GM04504 (cell line): ENCODE measurements at regions not wholly inside any gene's neighbourhood (a gene's known extent, or its start where the extent isn't known, plus 50 kb on each side); places are given as distances from the start of the nearest gene placed in this dataset.
"Not testable (repeated sequence)": the region's sequence is repeated elsewhere in the genome, so short reads cannot be mapped to it uniquely, and the experiment has no call there.

ENCODE experiments used
- DNase-seq: peaks from one replicate; pipeline ENCODE4 v3.0.0-alpha.2; 2012; ENCODE audit warnings: low read depth

GRCh38 chr9:120338340-120338739 lies 241.6 kb downstream of the CDK5RAP2 start:
- DNase-seq = no peak

DNA sequence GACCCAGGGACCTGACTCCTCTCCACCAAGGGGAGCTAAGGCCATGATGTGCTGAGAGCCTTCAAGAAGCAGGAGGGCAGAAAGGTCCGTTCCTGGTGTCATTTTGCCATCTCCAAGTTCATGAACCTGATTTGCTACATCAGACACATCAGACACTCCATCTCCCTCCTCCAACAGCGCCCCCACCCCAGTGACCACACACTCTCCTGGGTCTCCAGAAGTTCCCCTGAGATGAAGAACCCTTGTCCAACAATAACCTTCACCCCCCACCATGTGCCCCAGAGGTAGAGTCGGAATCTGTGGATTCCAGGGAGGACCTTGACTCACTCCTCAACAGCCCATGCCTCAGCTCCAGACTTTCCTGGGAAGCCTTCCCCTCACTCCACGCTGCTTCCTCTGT lies 242.8 kb downstream of the CDK5RAP2 start:
- DNase-seq = no peak

DNA sequence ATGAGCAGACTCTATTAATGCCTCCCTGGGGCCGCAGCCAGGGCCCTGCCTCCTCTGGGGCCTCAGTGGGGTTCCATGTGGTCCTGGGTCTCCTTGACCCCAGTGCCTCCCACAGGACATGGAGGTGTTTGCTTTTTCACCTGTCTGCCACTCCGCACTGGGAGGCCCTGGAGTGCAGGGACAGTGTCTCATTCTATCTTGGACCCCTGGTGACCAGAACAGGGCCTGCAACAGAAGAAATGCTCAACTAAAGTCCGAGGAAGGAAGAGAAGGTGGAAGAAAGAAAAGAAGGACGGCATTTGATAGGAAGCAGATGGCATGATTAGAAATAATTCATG lies 243.2 kb downstream of the CDK5RAP2 start:
- DNase-seq = no peak

DNA sequence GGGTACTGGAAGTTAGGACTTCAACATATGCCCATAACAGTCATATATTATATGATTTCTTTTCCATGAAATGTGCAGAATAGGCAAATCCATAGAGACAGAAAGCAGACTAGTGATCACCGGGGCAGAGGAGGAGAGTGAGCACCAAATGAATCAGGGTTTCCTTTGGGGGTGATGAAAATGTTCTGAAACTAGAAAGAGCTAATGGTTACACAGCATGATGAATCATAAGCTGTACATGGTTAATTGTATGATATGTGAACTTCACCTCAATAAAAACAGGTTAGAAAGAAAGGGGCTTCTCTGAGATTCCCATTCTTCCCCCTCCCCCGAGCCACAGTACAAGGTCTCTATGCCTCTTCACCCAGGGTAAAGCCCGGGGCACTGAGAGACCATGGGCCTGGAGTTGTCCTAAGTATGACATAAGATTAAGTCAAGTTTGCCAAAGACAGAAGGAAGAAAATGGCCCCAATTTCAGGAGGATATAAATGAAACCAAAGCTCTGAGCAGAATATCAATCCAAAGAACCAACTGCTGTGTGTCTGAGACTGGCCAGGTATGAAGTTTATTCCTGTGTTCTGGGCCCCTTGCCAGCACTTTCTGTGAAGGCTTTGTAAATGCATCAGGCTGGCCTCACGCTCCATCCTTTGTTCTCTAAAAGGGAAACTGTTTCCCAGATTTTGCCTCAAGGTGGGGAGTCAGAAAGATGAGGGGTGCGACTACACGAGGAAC lies 243.8 kb downstream of the CDK5RAP2 start:
- DNase-seq = no peak

DNA sequence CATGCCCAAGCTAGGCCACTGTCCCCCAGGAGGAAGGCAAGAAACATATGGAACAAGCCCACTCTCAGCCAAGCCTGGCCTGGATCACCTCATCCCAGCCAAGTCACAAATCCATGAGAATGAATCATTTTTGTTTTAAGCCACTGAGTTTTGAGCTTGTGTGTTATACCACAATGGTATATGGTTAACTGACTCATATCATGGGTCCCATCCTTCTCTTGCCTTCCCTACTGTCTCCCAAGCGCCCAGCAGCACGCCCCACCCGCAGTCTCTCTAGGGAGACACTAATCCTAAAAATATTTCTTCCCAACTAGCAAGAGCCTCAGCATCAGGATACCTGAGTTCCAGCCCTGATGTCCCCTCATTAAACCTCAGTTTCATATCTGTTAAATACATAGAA lies 248.1 kb downstream of the CDK5RAP2 start:
- no peak for DNase-seq

DNA sequence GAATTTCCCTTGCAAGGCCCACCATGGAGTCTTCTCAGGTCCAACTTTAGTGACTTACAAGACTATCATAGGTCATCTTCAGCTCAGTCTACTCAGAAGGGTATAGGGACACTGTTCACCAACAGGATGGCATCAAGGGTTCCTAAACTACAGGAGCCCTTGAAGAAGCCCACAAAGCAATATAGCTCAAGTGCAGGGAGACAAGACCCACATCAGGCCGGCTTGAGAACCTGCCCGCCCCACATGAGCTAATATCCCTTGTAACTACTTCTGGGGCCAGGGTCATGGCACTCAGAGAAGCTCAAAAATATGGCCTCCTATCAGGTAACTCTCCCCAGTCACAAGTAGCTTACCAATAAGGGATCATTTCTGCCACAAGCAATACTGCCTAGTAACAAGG lies 249.9 kb downstream of the CDK5RAP2 start:
- no peak for DNase-seq

GRCh38 chr9:120327322-120327721 lies 252.6 kb downstream of the CDK5RAP2 start:
- DNase-seq = no peak

GRCh38 chr9:120326049-120326693 lies 253.8 kb downstream of the CDK5RAP2 start:
- no peak for DNase-seq

DNA sequence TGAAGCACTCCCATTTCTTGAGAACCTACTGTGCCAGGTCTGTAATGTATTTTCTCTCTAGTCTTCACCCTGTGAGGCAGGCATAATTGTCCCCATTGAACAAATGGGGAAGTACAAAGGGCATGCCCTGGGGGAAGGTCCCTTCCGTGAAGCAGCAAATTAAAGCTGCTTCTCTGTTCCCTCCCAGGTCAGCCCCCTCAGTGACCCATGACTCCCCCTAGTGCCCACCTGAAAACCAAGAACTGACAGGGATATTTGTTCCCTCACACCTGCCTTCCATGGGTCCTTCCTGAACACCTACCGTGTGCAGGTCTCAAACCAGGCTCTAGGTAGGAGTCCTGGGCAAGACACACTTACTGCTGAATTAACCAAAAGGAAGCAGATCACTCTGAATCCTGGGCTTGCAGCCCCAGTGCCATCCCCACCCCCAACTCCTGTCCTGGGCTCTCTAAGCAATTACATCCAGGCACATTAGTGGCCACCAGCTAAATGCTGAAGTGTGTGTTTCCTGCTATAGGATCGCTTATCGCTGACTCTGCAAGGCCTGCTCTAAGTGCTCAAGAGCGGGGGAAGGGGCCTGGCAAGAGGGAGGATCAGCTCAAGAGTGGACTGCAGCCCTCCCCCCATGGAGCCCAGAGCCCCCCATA lies 254.8 kb downstream of the CDK5RAP2 start:
- DNase-seq = no peak

- DNase-seq = no peak
Observed at GRCh38 chr9:120324461-120324860, 255.5 kb downstream of the CDK5RAP2 start.

DNA sequence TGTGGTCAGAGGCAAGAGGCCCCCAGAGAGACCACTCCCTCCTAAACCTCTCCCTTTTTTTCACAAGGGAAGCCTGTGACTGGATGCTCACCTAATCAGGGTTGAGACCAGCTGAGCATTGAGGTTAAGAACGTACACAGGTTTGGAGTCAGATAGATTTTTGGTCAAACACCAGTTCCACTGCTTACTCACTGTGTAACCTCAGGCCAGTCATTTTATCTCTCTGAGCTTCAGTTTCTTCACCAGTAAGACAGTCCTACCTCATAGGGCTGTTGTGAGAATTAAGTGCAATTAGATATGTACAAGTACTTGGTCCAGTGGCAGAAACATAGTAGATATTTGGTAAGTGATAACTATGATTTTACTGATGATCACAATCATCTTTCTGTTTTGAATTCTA lies 256.8 kb downstream of the CDK5RAP2 start:
- DNase-seq = no peak

DNA sequence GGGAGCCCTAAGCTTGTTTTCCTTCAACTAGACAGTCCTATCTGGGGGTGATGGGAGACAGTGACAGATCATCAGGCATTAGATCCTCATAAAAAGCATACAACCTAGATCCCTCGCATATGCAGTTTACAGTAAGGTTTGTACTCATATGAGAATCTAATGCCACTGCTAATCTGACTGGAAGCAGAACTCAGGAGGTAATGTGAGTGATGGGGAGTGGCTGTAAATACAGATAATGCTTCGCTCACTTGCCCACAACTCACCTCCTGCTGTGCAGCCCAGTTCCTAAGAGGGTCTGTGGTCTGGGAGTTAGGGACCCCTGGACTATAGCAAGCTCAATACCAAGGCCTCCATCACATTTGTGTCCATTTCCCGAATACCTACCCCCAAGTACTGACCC lies 260.5 kb downstream of the CDK5RAP2 start:
- no peak for DNase-seq

- no peak for DNase-seq
Observed at GRCh38 chr9:120315154-120315553, 264.8 kb downstream of the CDK5RAP2 start.

- DNase-seq = no peak
Observed at GRCh38 chr9:120312031-120312430, 267.9 kb downstream of the CDK5RAP2 start.

DNA sequence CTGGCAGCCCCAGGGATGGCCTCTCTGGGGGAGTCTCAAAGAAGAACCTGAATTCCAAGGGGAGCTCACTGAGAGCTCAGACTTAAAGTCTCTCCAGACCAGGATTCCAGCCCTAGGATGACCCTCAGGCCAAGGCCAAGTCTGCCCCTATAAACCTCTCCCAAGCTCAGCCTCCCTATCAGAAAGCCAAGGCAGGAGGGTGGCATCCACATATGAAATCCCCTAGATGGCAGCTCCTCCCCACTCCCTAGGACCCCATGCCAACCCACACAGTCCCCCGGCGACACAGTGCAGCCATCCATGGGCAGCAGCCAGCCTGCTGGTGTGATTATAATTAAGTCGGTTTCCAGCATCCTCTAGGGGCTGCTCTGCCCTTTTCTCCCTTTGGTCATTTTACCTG lies 269.9 kb downstream of the CDK5RAP2 start:
- DNase-seq = no peak

- no peak for DNase-seq
Observed at GRCh38 chr9:120308495-120308894, 271.5 kb downstream of the CDK5RAP2 start.

- no peak for DNase-seq
Observed at GRCh38 chr9:120307599-120307998, 272.4 kb downstream of the CDK5RAP2 start.

DNA sequence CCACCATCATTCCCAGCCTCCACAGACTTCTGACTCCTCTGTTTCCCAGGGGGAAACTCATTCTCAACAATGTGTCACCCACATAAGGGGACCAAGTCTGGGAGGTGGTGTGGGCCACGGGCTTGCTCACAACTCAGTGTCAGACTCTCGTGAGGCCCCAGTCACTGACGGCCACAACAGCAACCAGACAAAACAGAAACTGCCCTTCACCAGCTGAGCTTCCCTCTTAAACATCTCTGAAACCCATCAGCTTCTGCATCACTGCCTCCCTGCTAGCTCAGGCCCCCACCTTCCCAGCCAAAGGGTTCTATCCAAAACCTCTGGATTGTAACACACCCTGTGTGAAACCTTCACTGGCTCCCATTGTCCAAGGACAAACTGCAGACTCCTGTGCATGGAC lies 273.4 kb downstream of the CDK5RAP2 start:
- DNase-seq = no peak

GRCh38 chr9:120306088-120306487 lies 273.9 kb downstream of the CDK5RAP2 start:
- DNase-seq = no peak

DNA sequence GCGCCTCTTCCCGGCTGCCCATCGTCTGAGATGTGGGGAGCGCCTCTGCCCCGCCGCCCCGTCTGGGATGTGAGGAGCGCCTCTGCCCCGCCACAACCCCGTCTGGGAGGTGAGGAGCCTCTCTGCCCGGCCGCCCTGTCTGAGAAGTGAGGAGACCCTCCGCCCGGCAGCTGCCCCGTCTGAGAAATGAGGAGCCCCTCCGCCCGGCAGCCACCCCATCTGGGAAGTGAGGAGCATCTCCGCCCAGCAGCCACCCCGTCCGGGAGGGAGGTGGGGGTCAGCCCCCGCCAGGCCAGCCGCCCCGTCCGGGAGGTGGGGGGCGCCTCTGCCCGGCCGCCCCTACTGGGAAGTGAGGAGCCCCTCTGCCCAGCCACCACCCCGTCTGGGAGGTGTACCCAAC lies 275.1 kb downstream of the CDK5RAP2 start:
- DNase-seq = not testable (repeated sequence)

GRCh38 chr9:120303519-120303918 lies 276.4 kb downstream of the CDK5RAP2 start:
- no peak for DNase-seq

GRCh38 chr9:120299785-120300184 lies 280.2 kb downstream of the CDK5RAP2 start:
- DNase-seq = no peak

GRCh38 chr9:120294003-120294402 lies 286.0 kb downstream of the CDK5RAP2 start:
- no peak for DNase-seq

DNA sequence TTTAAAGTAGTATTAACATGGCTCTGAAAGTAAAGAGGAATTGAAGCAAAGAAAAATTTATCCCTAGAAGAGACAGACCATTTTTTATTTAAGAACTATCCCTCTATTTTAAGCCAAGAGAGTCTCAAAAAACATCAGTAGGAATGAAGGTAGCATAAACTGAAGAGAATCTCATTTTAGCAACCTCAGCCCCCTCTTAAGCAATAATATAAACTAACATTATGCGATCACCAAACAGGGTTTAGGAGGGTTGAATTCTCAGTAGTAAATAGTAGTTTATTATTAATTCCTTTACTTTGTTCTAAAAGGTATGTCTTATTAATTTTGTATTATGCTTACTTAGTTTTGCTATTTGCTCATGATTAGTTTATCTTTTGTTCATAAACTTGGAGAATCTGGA lies 287.4 kb downstream of the CDK5RAP2 start:
- DNase-seq = no peak
